ENCODE measurements at regions not wholly inside any gene's neighbourhood (a gene's known extent, or its start where the extent isn't known, plus 50 kb on each side); places are given as distances from the start of the nearest gene placed in this dataset.

GRCh38 chr2:217631115-217631514 is 371.7 kb downstream of the TNS1 start:
- 77 to 89% methylated on average over 8 to 10 of the region's 10 CpGs for WGBS, 2 donors
- no peaks in the 10 kb centered on the region for H3K9me3 ChIP-seq
- no peak for TF ChIP-seq CTCF (IDR thresholded peaks at IDR 0.05)
- TF ChIP-seq POLR2A (IDR thresholded peaks at IDR 0.05) = no peak
- no peaks in the 10 kb centered on the region for H3K36me3 ChIP-seq (replicated peaks in 1 of 2; ENCODE audit: insufficient read depth in 1 of 2, low read depth in 2 of 2)
- ATAC-seq (no peak), DNase-seq (no peak)
- intact Hi-C loops (cut with DNase I) = no loop called here
- no peak overlapping the region for H3K4me3 ChIP-seq
- H3K4me1 ChIP-seq = no peaks in the 10 kb centered on the region
- H3K27ac ChIP-seq = no peak overlapping the region
- no peaks in the 10 kb centered on the region for H3K27me3 ChIP-seq

GRCh38 chr2:217629347-217629746 is 373.4 kb downstream of the TNS1 start:
- H3K27ac ChIP-seq = no peak overlapping the region
- TF ChIP-seq CTCF (IDR thresholded peaks at IDR 0.05) = no peak
- TF ChIP-seq POLR2A (IDR thresholded peaks at IDR 0.05) = no peak
- H3K4me1 ChIP-seq = no peaks in the 10 kb centered on the region
- intact Hi-C loops (cut with DNase I) = no loop called here
- no peaks in the 10 kb centered on the region for H3K9me3 ChIP-seq
- DNase-seq (no peak), ATAC-seq (no peak)
- no peaks in the 10 kb centered on the region for H3K27me3 ChIP-seq
- H3K4me3 ChIP-seq = no peak overlapping the region
- H3K36me3 ChIP-seq (replicated peaks in 1 of 2; ENCODE audit: insufficient read depth in 1 of 2, low read depth in 2 of 2) = no peaks in the 10 kb centered on the region

- no peak overlapping the region for H3K4me3 ChIP-seq
- H3K27ac ChIP-seq = no peak overlapping the region
- no peaks in the 10 kb centered on the region for H3K4me1 ChIP-seq
- intact Hi-C loops (cut with DNase I) = no loop called here
- no peaks in the 10 kb centered on the region for H3K9me3 ChIP-seq
- no peaks in the 10 kb centered on the region for H3K27me3 ChIP-seq
- DNase-seq = no peak
- ATAC-seq = no peak
- WGBS, 2 donors = 33 to 56% methylated on average over 1 to 2 of the region's 2 CpGs
- no peaks in the 10 kb centered on the region for H3K36me3 ChIP-seq (replicated peaks in 1 of 2; ENCODE audit: insufficient read depth in 1 of 2, low read depth in 2 of 2)
- TF ChIP-seq CTCF (IDR thresholded peaks at IDR 0.05) (no peak), POLR2A (IDR thresholded peaks at IDR 0.05) (no peak)
Observed at GRCh38 chr2:217628061-217628460, 374.7 kb downstream of the TNS1 start.

- WGBS, 2 donors = 78 to 82% methylated on average over 5 of the region's 5 CpGs
- no peak overlapping the region for H3K27ac ChIP-seq
- DNase-seq (no peak), ATAC-seq (no peak)
- H3K4me3 ChIP-seq = no peak overlapping the region
- H3K27me3 ChIP-seq = no peaks in the 10 kb centered on the region
- H3K36me3 ChIP-seq (replicated peaks in 1 of 2; ENCODE audit: insufficient read depth in 1 of 2, low read depth in 2 of 2) = no peaks in the 10 kb centered on the region
- H3K9me3 ChIP-seq = no peaks in the 10 kb centered on the region
- H3K4me1 ChIP-seq = no peaks in the 10 kb centered on the region
- TF ChIP-seq POLR2A (IDR thresholded peaks at IDR 0.05) (no peak), CTCF (IDR thresholded peaks at IDR 0.05) (no peak)
- intact Hi-C loops (cut with DNase I) = no loop called here
Observed at GRCh38 chr2:217626926-217627325, 375.9 kb downstream of the TNS1 start.

GRCh38 chr2:217625557-217626169 is 377.1 kb downstream of the TNS1 start:
- TF ChIP-seq CTCF (IDR thresholded peaks at IDR 0.05) (no peak), POLR2A (IDR thresholded peaks at IDR 0.05) (no peak)
- peak; percentile 24 for ATAC-seq
- no peak for DNase-seq
- Histone ChIP-seq H3K4me1 (no peaks in the 10 kb centered on the region), H3K9me3 (no peaks in the 10 kb centered on the region), H3K27me3 (no peaks in the 10 kb centered on the region), H3K36me3 (replicated peaks in 1 of 2; ENCODE audit: insufficient read depth in 1 of 2, low read depth in 2 of 2) (no peaks in the 10 kb centered on the region), H3K4me3 (no peak overlapping the region), H3K27ac (no peak overlapping the region)
- 63 to 73% methylated on average over 4 of the region's 4 CpGs for WGBS, 2 donors
- intact Hi-C loops (cut with DNase I) = no loop called here

All from body of pancreas (tissue), 4 donors.